ENCODE measurements at regions not wholly inside any gene's neighbourhood (a gene's known extent, or its start where the extent isn't known, plus 50 kb on each side); places are given as distances from the start of the nearest gene placed in this dataset.

GRCh38 chr12:116483959-116484750 is 75.0 kb upstream of the MAP1LC3B2 start:
- TF ChIP-seq CTCF (IDR thresholded peaks at IDR 0.05) (no peak), POLR2AphosphoS5 (IDR thresholded peaks at IDR 0.05) (no peak)

Measured in breast epithelium (tissue), 3 donors.